HL-60 (cell line): ENCODE measurements at regions not wholly inside any gene's neighbourhood (a gene's known extent, or its start where the extent isn't known, plus 50 kb on each side); places are given as distances from the start of the nearest gene placed in this dataset.

Experiments used
- DNase-seq, 2 experiments: peaks; one replicate each; pipeline ENCODE4 v3.0.0-alpha.2; 2010 to 2020; ENCODE audit warnings: low read depth in 1 of 2, low spot score in 1 of 2
- H3K27ac ChIP-seq: fragments of 250-450 bp; sonication (Bioruptor Pico); replicated peaks from 2 replicates; pipeline ENCODE4 v1.5.1; 2020; ENCODE audit warnings: mild to moderate bottlenecking, moderate library complexity
- H3K27me3 ChIP-seq: fragments of 250-450 bp; sonication (Bioruptor Pico); 2 replicates; pipeline ENCODE4 v1.5.1; 2021; ENCODE audit warnings: mild to moderate bottlenecking, moderate library complexity; ENCODE audit not compliant: insufficient read depth, poor library complexity, severe bottlenecking
- H3K4me3 ChIP-seq: replicated peaks from 2 replicates; pipeline ENCODE4 v1.5.1; 2011; ENCODE audit warnings: mild to moderate bottlenecking, control low read depth, low read length; ENCODE audit not compliant: insufficient read depth
- GABPA ChIP-seq: IDR thresholded peaks from 2 replicates; pipeline ENCODE4 v1.6.1; 2012; ENCODE audit warnings: low read depth
- POLR2AphosphoS5 ChIP-seq: IDR thresholded peaks from 2 replicates; pipeline ENCODE4 v1.6.1; 2012; ENCODE audit warnings: low read depth
- SPI1 ChIP-seq: IDR thresholded peaks from 2 replicates; pipeline ENCODE4 v1.6.1; 2012; ENCODE audit warnings: low read depth, mild to moderate bottlenecking, borderline replicate concordance
- TF ChIP-seq, protein P1 (sequence below): IDR thresholded peaks from 2 replicates; pipeline ENCODE4 v1.6.1; 2012; ENCODE audit warnings: low read depth; ENCODE audit not compliant: insufficient replicate concordance
- TF ChIP-seq, protein P2 (sequence below): IDR thresholded peaks from one replicate; pipeline ENCODE4 v1.5.1; 2011; ENCODE audit warnings: low read length, control low read depth, inconsistent platforms; ENCODE audit not compliant: insufficient read depth

GRCh38 chr6:74603322-74604076 is 602.4 kb downstream of the COL12A1 start:
- no peaks in the 10 kb centered on the region for H3K27me3 ChIP-seq
- H3K4me3 ChIP-seq, result no peak overlapping the region
- H3K27ac ChIP-seq, result no peak overlapping the region
- TF ChIP-seq SPI1 (no peak), POLR2AphosphoS5 (no peak), GABPA (no peak)
- TF ChIP-seq, protein P1, sequence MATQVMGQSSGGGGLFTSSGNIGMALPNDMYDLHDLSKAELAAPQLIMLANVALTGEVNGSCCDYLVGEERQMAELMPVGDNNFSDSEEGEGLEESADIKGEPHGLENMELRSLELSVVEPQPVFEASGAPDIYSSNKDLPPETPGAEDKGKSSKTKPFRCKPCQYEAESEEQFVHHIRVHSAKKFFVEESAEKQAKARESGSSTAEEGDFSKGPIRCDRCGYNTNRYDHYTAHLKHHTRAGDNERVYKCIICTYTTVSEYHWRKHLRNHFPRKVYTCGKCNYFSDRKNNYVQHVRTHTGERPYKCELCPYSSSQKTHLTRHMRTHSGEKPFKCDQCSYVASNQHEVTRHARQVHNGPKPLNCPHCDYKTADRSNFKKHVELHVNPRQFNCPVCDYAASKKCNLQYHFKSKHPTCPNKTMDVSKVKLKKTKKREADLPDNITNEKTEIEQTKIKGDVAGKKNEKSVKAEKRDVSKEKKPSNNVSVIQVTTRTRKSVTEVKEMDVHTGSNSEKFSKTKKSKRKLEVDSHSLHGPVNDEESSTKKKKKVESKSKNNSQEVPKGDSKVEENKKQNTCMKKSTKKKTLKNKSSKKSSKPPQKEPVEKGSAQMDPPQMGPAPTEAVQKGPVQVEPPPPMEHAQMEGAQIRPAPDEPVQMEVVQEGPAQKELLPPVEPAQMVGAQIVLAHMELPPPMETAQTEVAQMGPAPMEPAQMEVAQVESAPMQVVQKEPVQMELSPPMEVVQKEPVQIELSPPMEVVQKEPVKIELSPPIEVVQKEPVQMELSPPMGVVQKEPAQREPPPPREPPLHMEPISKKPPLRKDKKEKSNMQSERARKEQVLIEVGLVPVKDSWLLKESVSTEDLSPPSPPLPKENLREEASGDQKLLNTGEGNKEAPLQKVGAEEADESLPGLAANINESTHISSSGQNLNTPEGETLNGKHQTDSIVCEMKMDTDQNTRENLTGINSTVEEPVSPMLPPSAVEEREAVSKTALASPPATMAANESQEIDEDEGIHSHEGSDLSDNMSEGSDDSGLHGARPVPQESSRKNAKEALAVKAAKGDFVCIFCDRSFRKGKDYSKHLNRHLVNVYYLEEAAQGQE, result no peak
- TF ChIP-seq, protein P2, sequence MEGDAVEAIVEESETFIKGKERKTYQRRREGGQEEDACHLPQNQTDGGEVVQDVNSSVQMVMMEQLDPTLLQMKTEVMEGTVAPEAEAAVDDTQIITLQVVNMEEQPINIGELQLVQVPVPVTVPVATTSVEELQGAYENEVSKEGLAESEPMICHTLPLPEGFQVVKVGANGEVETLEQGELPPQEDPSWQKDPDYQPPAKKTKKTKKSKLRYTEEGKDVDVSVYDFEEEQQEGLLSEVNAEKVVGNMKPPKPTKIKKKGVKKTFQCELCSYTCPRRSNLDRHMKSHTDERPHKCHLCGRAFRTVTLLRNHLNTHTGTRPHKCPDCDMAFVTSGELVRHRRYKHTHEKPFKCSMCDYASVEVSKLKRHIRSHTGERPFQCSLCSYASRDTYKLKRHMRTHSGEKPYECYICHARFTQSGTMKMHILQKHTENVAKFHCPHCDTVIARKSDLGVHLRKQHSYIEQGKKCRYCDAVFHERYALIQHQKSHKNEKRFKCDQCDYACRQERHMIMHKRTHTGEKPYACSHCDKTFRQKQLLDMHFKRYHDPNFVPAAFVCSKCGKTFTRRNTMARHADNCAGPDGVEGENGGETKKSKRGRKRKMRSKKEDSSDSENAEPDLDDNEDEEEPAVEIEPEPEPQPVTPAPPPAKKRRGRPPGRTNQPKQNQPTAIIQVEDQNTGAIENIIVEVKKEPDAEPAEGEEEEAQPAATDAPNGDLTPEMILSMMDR, result no peak
- no peak for DNase-seq

DNA sequence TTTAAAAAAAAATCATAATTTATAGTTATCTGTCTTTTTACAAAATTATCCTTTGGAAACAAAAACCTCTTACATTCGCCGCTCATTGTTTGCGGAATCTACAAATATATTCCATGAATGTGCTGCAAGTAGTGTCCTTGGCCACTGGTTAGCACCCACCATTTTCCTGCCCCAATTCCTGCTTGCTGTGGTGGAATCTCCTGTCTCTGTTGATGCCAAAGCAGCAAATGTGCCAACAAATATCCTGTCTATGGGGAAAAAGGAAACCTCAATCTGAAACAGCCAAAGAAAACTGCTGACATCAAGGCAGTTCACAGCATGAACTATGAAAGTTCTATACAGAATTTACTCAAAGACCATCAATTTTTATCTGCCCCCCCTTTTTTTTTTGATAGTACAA is 603.6 kb downstream of the COL12A1 start:
- H3K27me3 ChIP-seq, result no peaks in the 10 kb centered on the region
- TF ChIP-seq GABPA (no peak), POLR2AphosphoS5 (no peak), SPI1 (no peak)
- TF ChIP-seq, protein P2, result no peak
- TF ChIP-seq, protein P1, result no peak
- DNase-seq, result no peak
- no peak overlapping the region for H3K4me3 ChIP-seq
- no peak overlapping the region for H3K27ac ChIP-seq

GRCh38 chr6:74598462-74599393 is 607.1 kb downstream of the COL12A1 start:
- H3K4me3 ChIP-seq, result no peak overlapping the region
- TF ChIP-seq, protein P2, result no peak
- TF ChIP-seq, protein P1, result no peak
- TF ChIP-seq SPI1, result no peak
- TF ChIP-seq POLR2AphosphoS5, result no peak
- TF ChIP-seq GABPA, result no peak
- H3K27ac ChIP-seq, result no peak overlapping the region
- DNase-seq, result no peak
- no peaks in the 10 kb centered on the region for H3K27me3 ChIP-seq
